OCI-LY3 (cell line): ENCODE measurements at regions not wholly inside any gene's neighbourhood (a gene's known extent, or its start where the extent isn't known, plus 50 kb on each side); places are given as distances from the start of the nearest gene placed in this dataset.

Source experiments
- EZH2phosphoT487 ChIP-seq: fragments of 200-600 bp; shearing (Covaris generic); IDR thresholded peaks from 2 replicates; pipeline ENCODE4 v1.6.1; 2018; ENCODE audit warnings: antibody characterized with exemption, mixed run types, low read depth
- TF ChIP-seq, protein P1 (sequence below): fragments of 200-600, 300-600 bp; sonication (generic); IDR thresholded peaks from 2 replicates; pipeline ENCODE4 v1.5.1; 2014; ENCODE audit warnings: antibody characterized with exemption, low read length, low read depth

DNA sequence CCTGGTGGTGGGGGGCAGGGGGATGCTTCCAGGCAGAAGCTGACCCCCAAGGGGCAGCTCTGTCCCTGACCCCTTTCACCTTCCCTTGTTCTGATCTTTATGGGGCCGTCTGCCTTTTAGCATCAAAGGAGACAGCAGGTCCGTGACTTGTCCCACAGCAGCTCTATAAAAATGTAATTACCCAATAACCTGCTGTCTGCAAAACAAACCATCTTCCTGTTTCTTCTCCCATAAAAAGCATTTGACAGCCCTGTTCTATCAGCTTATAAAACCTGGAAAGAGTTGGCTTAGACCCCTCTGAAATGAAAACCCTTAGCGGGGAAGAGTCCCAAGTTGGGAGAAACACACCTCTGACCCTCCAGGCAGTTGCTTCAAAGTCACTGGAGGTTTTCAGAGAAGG lies 416.9 kb downstream of the MED13L start:
- TF ChIP-seq, protein P1, sequence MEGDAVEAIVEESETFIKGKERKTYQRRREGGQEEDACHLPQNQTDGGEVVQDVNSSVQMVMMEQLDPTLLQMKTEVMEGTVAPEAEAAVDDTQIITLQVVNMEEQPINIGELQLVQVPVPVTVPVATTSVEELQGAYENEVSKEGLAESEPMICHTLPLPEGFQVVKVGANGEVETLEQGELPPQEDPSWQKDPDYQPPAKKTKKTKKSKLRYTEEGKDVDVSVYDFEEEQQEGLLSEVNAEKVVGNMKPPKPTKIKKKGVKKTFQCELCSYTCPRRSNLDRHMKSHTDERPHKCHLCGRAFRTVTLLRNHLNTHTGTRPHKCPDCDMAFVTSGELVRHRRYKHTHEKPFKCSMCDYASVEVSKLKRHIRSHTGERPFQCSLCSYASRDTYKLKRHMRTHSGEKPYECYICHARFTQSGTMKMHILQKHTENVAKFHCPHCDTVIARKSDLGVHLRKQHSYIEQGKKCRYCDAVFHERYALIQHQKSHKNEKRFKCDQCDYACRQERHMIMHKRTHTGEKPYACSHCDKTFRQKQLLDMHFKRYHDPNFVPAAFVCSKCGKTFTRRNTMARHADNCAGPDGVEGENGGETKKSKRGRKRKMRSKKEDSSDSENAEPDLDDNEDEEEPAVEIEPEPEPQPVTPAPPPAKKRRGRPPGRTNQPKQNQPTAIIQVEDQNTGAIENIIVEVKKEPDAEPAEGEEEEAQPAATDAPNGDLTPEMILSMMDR = no peak
- no peak for TF ChIP-seq EZH2phosphoT487
